CD4-positive, alpha-beta memory T cell (primary cell): ENCODE measurements at regions not wholly inside any gene's neighbourhood (a gene's known extent, or its start where the extent isn't known, plus 50 kb on each side); places are given as distances from the start of the nearest gene placed in this dataset.

Experiments
- CTCF ChIA-PET: fragments of 350-600 bp; sonication (Branson Sonifier 250); formaldehyde crosslinking; loops from one replicate; lab custom pipeline; 2021; ENCODE audit warnings: inconsistent platforms; ENCODE audit not compliant: partially characterized antibody; lab: Charles Lee
- POLR2A ChIA-PET: fragments of 350-600 bp; sonication (Branson Sonifier 250); formaldehyde crosslinking; loops from one replicate; lab custom pipeline; 2021; ENCODE audit not compliant: partially characterized antibody; lab: Charles Lee
- DNase-seq, 5 donors: peaks; one replicate each; pipeline versions ENCODE4 v3.0.0 to v3.0.0-alpha.2; 2020 to 2022; ENCODE audit warnings: mixed read lengths in 1 of 5
- H3K27ac ChIP-seq: one replicate; pipeline ENCODE4 v1.7.0; 2013; ENCODE audit warnings: low read depth, low read length
- H3K27me3 ChIP-seq: 2 replicates; pipeline ENCODE4 v1.7.0; 2013; ENCODE audit warnings: mild to moderate bottlenecking, low read length, moderate library complexity; ENCODE audit not compliant: insufficient read depth
- H3K36me3 ChIP-seq: 2 replicates; pipeline ENCODE4 v1.7.0; 2013; ENCODE audit warnings: mild to moderate bottlenecking, low read length, moderate library complexity; ENCODE audit not compliant: insufficient read depth
- H3K4me1 ChIP-seq: 2 replicates; pipeline ENCODE4 v1.7.0; 2013; ENCODE audit warnings: mild to moderate bottlenecking, low read length, moderate library complexity; ENCODE audit not compliant: insufficient read depth
- H3K4me3 ChIP-seq, 2 donors: one replicate each; pipeline ENCODE4 v1.7.0; 2013; ENCODE audit warnings: low read length in 2 of 2, mild to moderate bottlenecking in 1 of 2
- H3K9me3 ChIP-seq, 2 donors: one replicate each; pipeline ENCODE4 v1.7.0; 2013; ENCODE audit warnings: low read length in 2 of 2, control low read depth in 1 of 2; ENCODE audit not compliant: control insufficient read depth in 1 of 2
- H3K27ac Mint-ChIP-seq, 7 donors: one replicate each; pipeline ENCODE4 v1.8.0; 2020 to 2021; ENCODE audit warnings: mixed read lengths in 7 of 7, mild to moderate bottlenecking in 6 of 7, inconsistent platforms in 3 of 7, moderate library complexity in 3 of 7
- H3K27me3 Mint-ChIP-seq, 2 donors: one replicate each; pipeline ENCODE4 v1.8.0; 2020 to 2021; ENCODE audit warnings: mixed read lengths in 2 of 2
- H3K36me3 Mint-ChIP-seq, 2 donors: one replicate each; pipeline ENCODE4 v1.8.0; 2020 to 2021; ENCODE audit warnings: mixed read lengths in 2 of 2, inconsistent platforms in 1 of 2, mild to moderate bottlenecking in 1 of 2
- H3K4me1 Mint-ChIP-seq, 4 donors: one replicate each; pipeline ENCODE4 v1.8.0; 2020 to 2021; ENCODE audit warnings: mixed read lengths in 4 of 4, mild to moderate bottlenecking in 1 of 4
- H3K4me3 Mint-ChIP-seq, 8 donors: one replicate each; pipeline ENCODE4 v1.8.0; 2020 to 2021; ENCODE audit warnings: mixed read lengths in 8 of 8, mild to moderate bottlenecking in 7 of 8, moderate library complexity in 6 of 8, inconsistent platforms in 3 of 8
- H3K9me3 Mint-ChIP-seq, 8 donors: one replicate each; pipeline ENCODE4 v1.8.0; 2020 to 2021; ENCODE audit warnings: mixed read lengths in 8 of 8, mild to moderate bottlenecking in 5 of 8, inconsistent platforms in 3 of 8, moderate library complexity in 1 of 8
- intact Hi-C: fragments of 100-400 bp; cut with micrococcal nuclease; formaldehyde crosslinking; loops from one replicate; pipeline ENCODE4 v1.15.1; 2023

DNA sequence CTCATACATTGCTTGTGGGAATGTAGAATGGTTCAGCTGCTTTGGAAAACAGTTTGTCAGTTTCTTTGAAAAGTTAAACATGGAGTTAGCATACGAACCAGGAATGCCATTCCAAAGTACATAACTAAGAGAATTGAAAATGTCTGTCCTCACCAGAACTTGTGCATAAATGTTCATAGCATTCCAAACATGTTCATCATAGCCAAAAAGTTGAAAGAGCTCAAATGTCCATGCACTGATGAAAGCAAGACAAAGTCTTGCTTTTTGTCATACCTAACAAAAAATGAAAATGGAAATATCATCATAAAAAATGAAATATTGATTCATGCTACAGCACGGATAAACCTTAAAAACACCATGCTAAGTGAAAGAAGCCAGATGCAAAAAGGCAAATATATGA lies 408.8 kb upstream of the UBE2E3 start:
- DNase-seq, result no peak
- intact Hi-C loops, result no loop called here
- Mint-ChIP-seq H3K4me1 (no peaks in the 10 kb centered on the region), H3K27me3 (peaks cover 0 to 2% of the 10 kb centered on the region in 2 donors), H3K36me3 (no peaks in the 10 kb centered on the region), H3K4me3 (no peak overlapping the region), H3K27ac (no peak overlapping the region), H3K9me3 (no peaks in the 10 kb centered on the region)
- no peaks in the 10 kb centered on the region for H3K36me3 ChIP-seq
- no peak overlapping the region for H3K27ac ChIP-seq
- no peak overlapping the region for H3K4me3 ChIP-seq
- POLR2A ChIA-PET, result no interaction called here
- H3K27me3 ChIP-seq, result no peaks in the 10 kb centered on the region
- CTCF ChIA-PET, result no interaction called here
- H3K4me1 ChIP-seq, result no peaks in the 10 kb centered on the region
- H3K9me3 ChIP-seq, result no peaks in the 10 kb centered on the region

DNA sequence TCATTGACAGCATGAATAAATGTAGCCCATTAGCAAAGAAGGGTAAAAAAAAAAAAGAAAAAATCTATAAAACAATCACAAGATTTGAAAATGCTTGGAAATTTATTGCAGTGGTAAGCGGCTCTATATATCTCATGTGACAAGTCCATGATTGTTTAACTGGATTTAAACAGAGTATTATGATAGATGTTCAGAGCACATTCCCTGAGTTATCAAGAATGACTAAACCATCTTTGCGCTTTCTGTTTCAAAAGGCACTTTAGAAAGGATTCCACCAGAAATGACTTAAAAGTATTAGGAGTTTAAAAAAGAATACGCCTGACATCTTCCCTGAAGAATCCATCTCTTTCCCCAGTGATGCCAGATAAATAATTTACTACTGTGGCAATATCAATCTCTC lies 409.5 kb upstream of the UBE2E3 start:
- no peak overlapping the region for H3K27ac ChIP-seq
- no peak overlapping the region for H3K4me3 ChIP-seq
- H3K9me3 Mint-ChIP-seq, result no peaks in the 10 kb centered on the region
- H3K36me3 Mint-ChIP-seq, result no peaks in the 10 kb centered on the region
- no peak for DNase-seq
- intact Hi-C loops, result no loop called here
- peaks cover 0 to under 1% of the 10 kb centered on the region in 2 donors for H3K27me3 Mint-ChIP-seq
- no peaks in the 10 kb centered on the region for H3K4me1 Mint-ChIP-seq
- POLR2A ChIA-PET, result no interaction called here
- no peaks in the 10 kb centered on the region for H3K36me3 ChIP-seq
- no peak overlapping the region for H3K4me3 Mint-ChIP-seq
- CTCF ChIA-PET, result no interaction called here
- no peaks in the 10 kb centered on the region for H3K9me3 ChIP-seq
- H3K27me3 ChIP-seq, result no peaks in the 10 kb centered on the region
- H3K4me1 ChIP-seq, result no peaks in the 10 kb centered on the region
- no peak overlapping the region for H3K27ac Mint-ChIP-seq

- H3K27ac ChIP-seq, result no peak overlapping the region
- no peaks in the 10 kb centered on the region for H3K36me3 Mint-ChIP-seq
- intact Hi-C loops, result no loop called here
- no peak overlapping the region for H3K27ac Mint-ChIP-seq
- no peak for DNase-seq
- CTCF ChIA-PET, result no interaction called here
- no peak overlapping the region for H3K4me3 Mint-ChIP-seq
- H3K4me1 ChIP-seq, result no peaks in the 10 kb centered on the region
- peaks cover 0 to 1% of the 10 kb centered on the region in 2 donors for H3K27me3 Mint-ChIP-seq
- no peaks in the 10 kb centered on the region for H3K27me3 ChIP-seq
- POLR2A ChIA-PET, result no interaction called here
- H3K9me3 Mint-ChIP-seq, result no peaks in the 10 kb centered on the region
- no peak overlapping the region for H3K4me3 ChIP-seq
- H3K36me3 ChIP-seq, result no peaks in the 10 kb centered on the region
- peaks cover 0 to 3% (median 2%) of the 10 kb centered on the region in 4 donors for H3K4me1 Mint-ChIP-seq
- H3K9me3 ChIP-seq, result no peaks in the 10 kb centered on the region
Observed at GRCh38 chr2:180564051-180564450, 416.4 kb upstream of the UBE2E3 start.

GRCh38 chr2:180562378-180562777 lies 418.0 kb upstream of the UBE2E3 start:
- no peaks in the 10 kb centered on the region for H3K36me3 Mint-ChIP-seq
- no peak overlapping the region for H3K27ac Mint-ChIP-seq
- ChIA-PET CTCF (no interaction called here), POLR2A (no interaction called here)
- peaks cover 0 to 3% of the 10 kb centered on the region in 2 donors for H3K27me3 Mint-ChIP-seq
- Histone ChIP-seq H3K36me3 (no peaks in the 10 kb centered on the region), H3K9me3 (no peaks in the 10 kb centered on the region), H3K27me3 (no peaks in the 10 kb centered on the region), H3K27ac (no peak overlapping the region), H3K4me1 (no peaks in the 10 kb centered on the region), H3K4me3 (no peak overlapping the region)
- peaks cover 0 to 3% (median 2%) of the 10 kb centered on the region in 4 donors for H3K4me1 Mint-ChIP-seq
- H3K9me3 Mint-ChIP-seq, result no peaks in the 10 kb centered on the region
- DNase-seq, result no peak
- intact Hi-C loops, result no loop called here
- H3K4me3 Mint-ChIP-seq, result no peak overlapping the region

DNA sequence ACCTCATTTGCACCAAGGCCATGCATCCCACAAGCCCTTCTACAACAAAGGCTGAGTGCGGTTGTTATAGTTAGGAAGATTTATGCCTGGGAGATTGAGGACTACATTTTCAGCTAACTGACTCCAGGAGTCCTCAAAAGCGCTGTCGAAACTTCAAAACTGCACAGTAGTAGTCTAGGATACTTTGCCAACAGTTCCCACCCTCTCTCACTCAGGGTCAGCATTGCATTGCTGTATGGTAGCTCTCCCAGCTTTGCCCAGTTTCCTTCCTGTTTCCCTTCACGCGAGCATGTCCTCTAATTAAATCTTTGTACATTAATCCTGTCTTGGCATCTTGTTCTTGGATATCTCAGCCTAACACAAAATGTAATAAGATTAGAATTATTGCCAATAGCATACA lies 420.6 kb upstream of the UBE2E3 start:
- no peak overlapping the region for H3K4me3 Mint-ChIP-seq
- H3K27me3 Mint-ChIP-seq, result peaks cover 0 to 5% of the 10 kb centered on the region in 2 donors
- H3K36me3 ChIP-seq, result no peaks in the 10 kb centered on the region
- DNase-seq, result no peak
- no peak overlapping the region for H3K4me3 ChIP-seq
- peaks cover 0 to 7% (median 0%) of the 10 kb centered on the region in 8 donors for H3K9me3 Mint-ChIP-seq
- H3K27me3 ChIP-seq, result no peaks in the 10 kb centered on the region
- POLR2A ChIA-PET, result no interaction called here
- no peaks in the 10 kb centered on the region for H3K4me1 ChIP-seq
- H3K27ac ChIP-seq, result no peak overlapping the region
- CTCF ChIA-PET, result no interaction called here
- no peaks in the 10 kb centered on the region for H3K9me3 ChIP-seq
- intact Hi-C loops, result no loop called here
- no peak overlapping the region for H3K27ac Mint-ChIP-seq
- H3K4me1 Mint-ChIP-seq, result peaks cover 0 to 3% (median 2%) of the 10 kb centered on the region in 4 donors
- no peaks in the 10 kb centered on the region for H3K36me3 Mint-ChIP-seq

DNA sequence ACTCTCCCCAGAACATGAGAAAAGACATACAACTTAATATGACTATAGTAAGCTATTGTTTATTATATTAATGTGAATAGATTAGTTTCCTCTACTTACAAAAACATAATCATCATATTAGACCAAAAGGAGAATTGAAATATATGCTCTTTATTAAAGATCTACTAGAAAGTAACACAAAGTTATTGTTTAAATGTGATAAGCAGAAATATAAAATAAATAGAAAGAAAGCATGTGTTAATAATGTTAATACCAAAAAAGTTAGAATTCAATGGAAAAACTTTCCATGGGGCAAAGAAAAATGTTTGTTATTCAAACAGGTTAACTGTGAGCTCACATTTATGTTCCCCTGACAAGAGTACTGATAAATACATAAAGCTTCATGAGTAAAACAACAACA lies 421.4 kb upstream of the UBE2E3 start:
- Mint-ChIP-seq H3K4me3 (no peak overlapping the region), H3K36me3 (no peaks in the 10 kb centered on the region), H3K27ac (no peak overlapping the region), H3K27me3 (peaks cover 0 to 5% of the 10 kb centered on the region in 2 donors), H3K4me1 (peaks cover 0 to 3% (median 2%) of the 10 kb centered on the region in 4 donors), H3K9me3 (peaks cover 0 to 7% (median 1%) of the 10 kb centered on the region in 8 donors)
- H3K9me3 ChIP-seq, result no peaks in the 10 kb centered on the region
- H3K36me3 ChIP-seq, result no peaks in the 10 kb centered on the region
- POLR2A ChIA-PET, result no interaction called here
- H3K4me1 ChIP-seq, result no peaks in the 10 kb centered on the region
- CTCF ChIA-PET, result no interaction called here
- intact Hi-C loops, result no loop called here
- no peak overlapping the region for H3K27ac ChIP-seq
- no peaks in the 10 kb centered on the region for H3K27me3 ChIP-seq
- no peak overlapping the region for H3K4me3 ChIP-seq
- no peak for DNase-seq

DNA sequence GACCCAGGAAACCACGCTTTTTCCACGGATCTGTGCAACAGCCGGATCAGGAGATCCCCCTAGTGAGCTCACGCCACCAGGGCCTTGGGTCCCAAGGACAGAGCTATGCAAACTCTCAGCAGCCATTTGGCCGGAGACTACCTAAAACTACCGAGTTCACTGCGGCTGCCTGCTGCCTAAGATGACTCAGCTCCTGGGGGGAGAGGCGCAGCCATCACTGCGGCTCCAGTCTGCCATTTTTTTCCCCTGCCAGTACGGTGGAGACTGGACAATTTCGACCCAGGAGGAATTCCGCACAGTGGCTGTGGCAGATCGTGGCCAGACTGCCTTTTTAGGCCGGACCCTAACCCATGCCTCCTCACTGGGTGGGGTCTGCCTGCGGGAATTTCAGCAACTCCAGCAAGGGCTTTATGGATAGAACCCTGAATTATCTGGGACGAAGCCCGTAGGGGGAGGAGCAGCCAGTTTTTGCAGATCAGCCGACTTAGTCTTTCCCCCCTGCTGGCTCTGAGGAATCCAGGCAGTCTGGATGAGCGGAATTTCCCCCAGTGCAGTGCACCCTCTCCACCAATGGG lies 424.9 kb upstream of the UBE2E3 start:
- Mint-ChIP-seq H3K27me3 (peaks cover 0 to 4% of the 10 kb centered on the region in 2 donors), H3K27ac (no peak overlapping the region), H3K9me3 (peaks cover 0 to 7% (median 1%) of the 10 kb centered on the region in 8 donors), H3K4me3 (no peak overlapping the region), H3K36me3 (no peaks in the 10 kb centered on the region), H3K4me1 (peaks cover 0 to 3% (median 0%) of the 10 kb centered on the region in 4 donors)
- ChIA-PET CTCF (no interaction called here), POLR2A (no interaction called here)
- intact Hi-C loops, result no loop called here
- H3K36me3 ChIP-seq, result no peaks in the 10 kb centered on the region
- H3K4me3 ChIP-seq, result no peak overlapping the region
- no peaks in the 10 kb centered on the region for H3K9me3 ChIP-seq
- H3K27ac ChIP-seq, result no peak overlapping the region
- DNase-seq, result no peak
- H3K27me3 ChIP-seq, result no peaks in the 10 kb centered on the region
- no peaks in the 10 kb centered on the region for H3K4me1 ChIP-seq

- Histone ChIP-seq H3K4me1 (no peaks in the 10 kb centered on the region), H3K9me3 (no peaks in the 10 kb centered on the region), H3K27ac (no peak overlapping the region), H3K4me3 (no peak overlapping the region), H3K27me3 (no peaks in the 10 kb centered on the region), H3K36me3 (no peaks in the 10 kb centered on the region)
- POLR2A ChIA-PET, result no interaction called here
- Mint-ChIP-seq H3K36me3 (no peaks in the 10 kb centered on the region), H3K27ac (no peak overlapping the region), H3K27me3 (peaks cover 1 to 6% of the 10 kb centered on the region in 2 donors), H3K4me1 (no peaks in the 10 kb centered on the region), H3K9me3 (peaks cover 0 to 7% (median 1%) of the 10 kb centered on the region in 8 donors), H3K4me3 (no peak overlapping the region)
- intact Hi-C loops, result no loop called here
- DNase-seq, result no peak
- CTCF ChIA-PET, result no interaction called here
Observed at GRCh38 chr2:180554330-180554729, 426.1 kb upstream of the UBE2E3 start.
